Suprapubic skin (tissue), 4 donors: ENCODE measurements at regions not wholly inside any gene's neighbourhood (a gene's known extent, or its start where the extent isn't known, plus 50 kb on each side); places are given as distances from the start of the nearest gene placed in this dataset.

Experiments
- DNase-seq, 2 donors: peaks; one replicate each; pipeline ENCODE4 v3.0.0-alpha.2; 2019; ENCODE audit warnings: low spot score in 2 of 2
- H3K27ac ChIP-seq: fragments of 200-600 bp; sonication (generic); one replicate; pipeline ENCODE4 v1.5.1; 2019
- H3K27me3 ChIP-seq: fragments of 200-600 bp; sonication (generic); one replicate; pipeline ENCODE4 v1.5.1; 2019
- H3K36me3 ChIP-seq: fragments of 200-600 bp; sonication (generic); one replicate; pipeline ENCODE4 v1.5.1; 2019
- H3K4me1 ChIP-seq: fragments of 200-600 bp; sonication (generic); one replicate; pipeline ENCODE4 v1.5.1; 2019
- H3K4me3 ChIP-seq: fragments of 200-600 bp; sonication (generic); one replicate; pipeline ENCODE4 v1.5.1; 2019; ENCODE audit warnings: mild to moderate bottlenecking
- H3K9me3 ChIP-seq: fragments of 200-600 bp; sonication (generic); one replicate; pipeline ENCODE4 v1.5.1; 2019
- EP300 ChIP-seq: sonication (generic); formaldehyde crosslinking; IDR thresholded peaks from one replicate; pipeline ENCODE4 v1.6.1; 2017; ENCODE audit warnings: antibody characterized with exemption
- POLR2A ChIP-seq, 2 donors: fragments of 450-650 bp; IDR thresholded peaks; one replicate each; pipeline ENCODE4 v1.6.1; 2017; ENCODE audit warnings: antibody characterized with exemption in 2 of 2, mild to moderate bottlenecking in 2 of 2, moderate library complexity in 2 of 2
- POLR2AphosphoS5 ChIP-seq, 3 donors: sonication (generic); formaldehyde crosslinking; IDR thresholded peaks; one replicate each; pipeline ENCODE4 v1.6.1; 2017; ENCODE audit warnings: antibody characterized with exemption in 3 of 3
- WGBS: methylation state at CpG from one replicate; pipeline ENCODE4 v1.1.5; 2018; 5-methylcytosine and 5-hydroxymethylcytosine counted together
- TF ChIP-seq, protein P1 (sequence below), 2 donors: fragments of 200-600 bp in 1 of 2; fragments of 450-650 bp in 1 of 2; sonication (generic) in 1 of 2; IDR thresholded peaks; one replicate each; pipeline ENCODE4 v1.5.1; 2016 to 2019; ENCODE audit warnings: antibody characterized with exemption in 2 of 2, mild to moderate bottlenecking in 1 of 2, moderate library complexity in 1 of 2

DNA sequence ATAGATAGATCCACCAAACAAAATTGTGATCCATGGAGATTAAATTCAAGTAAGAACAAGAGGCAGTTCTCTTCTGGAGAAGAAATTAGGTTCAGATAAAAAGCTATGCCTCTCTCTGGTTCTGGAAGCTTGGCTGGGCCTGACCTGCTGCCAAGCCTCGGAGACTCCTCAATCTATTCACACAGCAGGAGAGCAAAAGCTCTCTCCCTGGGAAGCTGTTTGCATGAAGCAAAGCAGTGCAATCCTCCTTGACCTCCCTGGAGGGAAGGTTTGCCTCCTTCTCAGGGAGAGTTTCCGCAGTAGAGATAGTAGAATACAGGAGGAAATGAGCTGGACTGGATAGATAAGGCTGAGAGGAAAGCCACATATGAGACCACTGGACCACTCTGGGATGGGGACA lies 78.1 kb upstream of the GNAO1 start:
- 64% methylated on average over 2 of the region's 2 CpGs for WGBS
- no peaks in the 10 kb centered on the region for H3K27me3 ChIP-seq
- H3K36me3 ChIP-seq = no peaks in the 10 kb centered on the region
- DNase-seq = no peak
- TF ChIP-seq EP300 (no peak), POLR2A (IDR thresholded peaks at IDR 0.05) (no peak), POLR2AphosphoS5 (IDR thresholded peaks at IDR 0.05) (no peak)
- TF ChIP-seq, protein P1, sequence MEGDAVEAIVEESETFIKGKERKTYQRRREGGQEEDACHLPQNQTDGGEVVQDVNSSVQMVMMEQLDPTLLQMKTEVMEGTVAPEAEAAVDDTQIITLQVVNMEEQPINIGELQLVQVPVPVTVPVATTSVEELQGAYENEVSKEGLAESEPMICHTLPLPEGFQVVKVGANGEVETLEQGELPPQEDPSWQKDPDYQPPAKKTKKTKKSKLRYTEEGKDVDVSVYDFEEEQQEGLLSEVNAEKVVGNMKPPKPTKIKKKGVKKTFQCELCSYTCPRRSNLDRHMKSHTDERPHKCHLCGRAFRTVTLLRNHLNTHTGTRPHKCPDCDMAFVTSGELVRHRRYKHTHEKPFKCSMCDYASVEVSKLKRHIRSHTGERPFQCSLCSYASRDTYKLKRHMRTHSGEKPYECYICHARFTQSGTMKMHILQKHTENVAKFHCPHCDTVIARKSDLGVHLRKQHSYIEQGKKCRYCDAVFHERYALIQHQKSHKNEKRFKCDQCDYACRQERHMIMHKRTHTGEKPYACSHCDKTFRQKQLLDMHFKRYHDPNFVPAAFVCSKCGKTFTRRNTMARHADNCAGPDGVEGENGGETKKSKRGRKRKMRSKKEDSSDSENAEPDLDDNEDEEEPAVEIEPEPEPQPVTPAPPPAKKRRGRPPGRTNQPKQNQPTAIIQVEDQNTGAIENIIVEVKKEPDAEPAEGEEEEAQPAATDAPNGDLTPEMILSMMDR (IDR thresholded peaks at IDR 0.05) = no peak
- peaks cover under 1% of the 10 kb centered on the region for H3K4me1 ChIP-seq
- no peak overlapping the region for H3K4me3 ChIP-seq
- no peak overlapping the region for H3K27ac ChIP-seq
- H3K9me3 ChIP-seq = no peaks in the 10 kb centered on the region

DNA sequence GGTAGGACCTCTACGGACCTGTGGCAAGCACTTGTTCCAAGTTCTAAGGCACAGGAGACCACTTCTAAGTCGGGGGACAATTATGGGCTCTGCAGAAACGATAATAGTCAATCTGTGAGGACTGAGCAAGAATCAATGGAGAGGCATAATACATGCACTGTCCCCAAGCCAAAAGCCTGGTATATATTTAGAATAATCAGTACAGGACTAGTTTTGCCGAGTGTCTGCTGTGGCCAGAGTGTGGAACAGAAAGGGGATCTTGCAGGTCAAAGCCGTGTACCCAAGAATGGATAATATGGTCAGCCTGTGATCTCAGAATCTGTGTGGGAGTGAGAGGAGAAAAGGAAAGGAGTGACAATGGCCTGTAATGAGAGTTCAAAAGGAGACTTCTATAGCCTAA lies 80.2 kb upstream of the GNAO1 start:
- Histone ChIP-seq H3K27ac (no peak overlapping the region), H3K4me1 (peaks cover 3% of the 10 kb centered on the region), H3K9me3 (no peaks in the 10 kb centered on the region), H3K36me3 (no peaks in the 10 kb centered on the region), H3K4me3 (no peak overlapping the region), H3K27me3 (no peaks in the 10 kb centered on the region)
- no peak for DNase-seq
- TF ChIP-seq, protein P1 (IDR thresholded peaks at IDR 0.05) = no peak
- TF ChIP-seq POLR2AphosphoS5 (IDR thresholded peaks at IDR 0.05) (no peak), EP300 (no peak), POLR2A (IDR thresholded peaks at IDR 0.05) (no peak)
- 67% methylated on average over 5 of the region's 5 CpGs for WGBS

DNA sequence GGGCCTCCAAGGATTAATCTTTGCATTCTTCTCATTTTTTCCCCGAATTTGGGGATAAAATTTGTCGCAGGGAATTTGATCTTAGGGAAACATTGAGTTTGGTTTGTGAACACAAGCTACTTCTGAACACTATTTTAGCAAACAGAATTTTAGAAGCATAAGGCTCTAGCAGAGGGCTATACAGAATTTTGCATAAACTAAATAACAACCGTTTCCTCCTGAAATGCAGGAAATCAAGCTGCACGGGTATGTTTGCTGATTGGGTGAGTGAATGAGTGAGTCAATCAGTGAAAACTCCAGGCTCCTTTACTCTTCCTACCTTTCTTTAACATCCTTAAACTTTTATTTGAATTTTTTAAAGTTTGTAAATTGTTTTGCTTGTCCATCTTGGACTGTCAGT lies 81.3 kb upstream of the GNAO1 start:
- TF ChIP-seq, protein P1 (IDR thresholded peaks at IDR 0.05) = no peak
- TF ChIP-seq POLR2A (IDR thresholded peaks at IDR 0.05) (no peak), EP300 (no peak)
- DNase-seq = no peak
- no peak overlapping the region for H3K27ac ChIP-seq
- 56% methylated on average over 4 of the region's 4 CpGs for WGBS
- H3K4me1 ChIP-seq = peaks cover 3% of the 10 kb centered on the region
- no peaks in the 10 kb centered on the region for H3K36me3 ChIP-seq
- H3K27me3 ChIP-seq = no peaks in the 10 kb centered on the region
- no peak overlapping the region for H3K4me3 ChIP-seq
- no peaks in the 10 kb centered on the region for H3K9me3 ChIP-seq

DNA sequence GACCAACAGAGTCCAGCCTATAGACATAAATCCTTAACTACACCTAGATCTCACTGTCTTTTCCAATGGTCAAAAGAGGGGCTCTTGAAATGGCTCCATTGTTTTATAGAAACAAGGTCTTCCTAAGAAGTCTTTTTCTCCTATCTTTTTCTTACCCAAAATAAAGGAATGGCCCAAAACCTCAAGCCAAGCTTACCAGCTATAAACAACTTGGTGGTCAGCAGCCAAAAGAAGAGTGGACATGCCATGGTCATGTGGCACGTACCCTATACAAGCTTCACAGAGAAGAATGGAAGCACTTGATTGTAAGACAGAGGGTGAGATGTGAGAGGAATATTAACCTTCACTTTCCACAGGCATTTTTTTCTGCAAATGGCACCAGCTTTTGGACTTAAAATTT lies 82.1 kb upstream of the GNAO1 start:
- DNase-seq = no peak
- no peak overlapping the region for H3K4me3 ChIP-seq
- TF ChIP-seq POLR2AphosphoS5 (IDR thresholded peaks at IDR 0.05) = no peak
- TF ChIP-seq, protein P1 (IDR thresholded peaks at IDR 0.05) = no peak
- no peak for TF ChIP-seq POLR2A (IDR thresholded peaks at IDR 0.05)
- no peak for TF ChIP-seq EP300
- no peaks in the 10 kb centered on the region for H3K27me3 ChIP-seq
- H3K4me1 ChIP-seq = peaks cover 3% of the 10 kb centered on the region
- no peaks in the 10 kb centered on the region for H3K9me3 ChIP-seq
- no peak overlapping the region for H3K27ac ChIP-seq
- WGBS = 85% methylated on average over 1 of the region's 1 CpG
- no peaks in the 10 kb centered on the region for H3K36me3 ChIP-seq

DNA sequence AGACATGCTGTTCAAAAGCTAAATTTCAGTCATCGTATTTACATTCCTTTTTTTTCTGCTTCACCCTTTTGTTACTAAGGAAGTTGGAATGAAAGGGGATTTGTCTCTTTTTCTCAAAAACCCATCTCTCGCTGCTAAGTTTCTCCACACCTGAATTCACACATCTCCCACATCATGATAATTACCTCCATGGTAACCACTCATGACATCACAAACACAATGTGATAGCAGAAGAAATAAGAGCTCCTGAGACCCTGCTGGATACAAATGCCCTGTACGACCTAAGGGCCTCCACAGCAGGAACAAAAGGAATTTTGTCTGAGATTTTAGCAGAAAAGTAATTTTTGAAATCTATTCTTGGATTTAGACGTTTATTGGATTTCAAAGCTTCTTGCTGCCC lies 82.6 kb upstream of the GNAO1 start:
- Histone ChIP-seq H3K4me1 (peaks cover 3% of the 10 kb centered on the region), H3K9me3 (no peaks in the 10 kb centered on the region), H3K27me3 (no peaks in the 10 kb centered on the region), H3K4me3 (no peak overlapping the region), H3K36me3 (no peaks in the 10 kb centered on the region), H3K27ac (no peak overlapping the region)
- WGBS = 52% methylated on average over 4 of the region's 4 CpGs
- no peak for TF ChIP-seq EP300
- TF ChIP-seq POLR2A (IDR thresholded peaks at IDR 0.05) = no peak
- TF ChIP-seq, protein P1 (IDR thresholded peaks at IDR 0.05) = no peak
- TF ChIP-seq POLR2AphosphoS5 (IDR thresholded peaks at IDR 0.05) = no peak
- no peak for DNase-seq
